22Rv1 (cell line): ENCODE measurements at regions not wholly inside any gene's neighbourhood (a gene's known extent, or its start where the extent isn't known, plus 50 kb on each side); places are given as distances from the start of the nearest gene placed in this dataset.

ENCODE experiments used
- H3K27ac ChIP-seq: fragments of 450-650 bp; 2 replicates; pipeline ENCODE4 v1.5.1; 2017
- CTCF ChIP-seq: fragments of 450-650 bp; IDR thresholded peaks from 2 replicates; pipeline ENCODE4 v1.5.1; 2017; ENCODE audit warnings: mild to moderate bottlenecking
- ZFX ChIP-seq: fragments of 450-650 bp; IDR thresholded peaks from 2 replicates; pipeline ENCODE4 v1.6.1; 2017; ENCODE audit warnings: antibody characterized with exemption, borderline replicate concordance

GRCh38 chr16:80233097-80233835, 307.5 kb upstream of the DYNLRB2 start:
- no peak for TF ChIP-seq CTCF
- no peak for TF ChIP-seq ZFX
- no peak overlapping the region for H3K27ac ChIP-seq

GRCh38 chr16:80231888-80232287, 308.9 kb upstream of the DYNLRB2 start:
- no peak overlapping the region for H3K27ac ChIP-seq
- TF ChIP-seq ZFX (no peak), CTCF (no peak)

GRCh38 chr16:80231121-80231520, 309.7 kb upstream of the DYNLRB2 start:
- H3K27ac ChIP-seq: no peak overlapping the region
- TF ChIP-seq ZFX (no peak), CTCF (no peak)

- TF ChIP-seq ZFX (no peak), CTCF (no peak)
- no peak overlapping the region for H3K27ac ChIP-seq
Measured at GRCh38 chr16:80230328-80231120, 310.3 kb upstream of the DYNLRB2 start.

- H3K27ac ChIP-seq: no peak overlapping the region
- TF ChIP-seq ZFX (no peak), CTCF (no peak)
Measured at GRCh38 chr16:80226499-80226898, 314.3 kb upstream of the DYNLRB2 start.

GRCh38 chr16:80210787-80211186, 330.0 kb upstream of the DYNLRB2 start:
- no peak overlapping the region for H3K27ac ChIP-seq
- TF ChIP-seq ZFX: no peak
- no peak for TF ChIP-seq CTCF

- TF ChIP-seq ZFX (no peak), CTCF (no peak)
- no peak overlapping the region for H3K27ac ChIP-seq
Measured at GRCh38 chr16:80208743-80209142, 332.1 kb upstream of the DYNLRB2 start.
